HG02642 (cell line): ENCODE measurements at regions not wholly inside any gene's neighbourhood (a gene's known extent, or its start where the extent isn't known, plus 50 kb on each side); places are given as distances from the start of the nearest gene placed in this dataset.

ENCODE experiments used
- ATAC-seq: cut with Tn5 transposase; IDR thresholded peaks from one replicate; pipeline ENCODE4 v1.9.1; 2021; ENCODE audit warnings: mild to moderate bottlenecking; ENCODE audit not compliant: unreplicated experiment, poor library complexity

- no peak for ATAC-seq
Observed at GRCh38 chr7:49243521-49243920, 319.2 kb downstream of the CDC14C start.

GRCh38 chr7:49244543-49244942, 320.2 kb downstream of the CDC14C start:
- ATAC-seq: no peak

- ATAC-seq: no peak
Observed at GRCh38 chr7:49245062-49245461, 320.7 kb downstream of the CDC14C start.

GRCh38 chr7:49247759-49248158, 323.4 kb downstream of the CDC14C start:
- ATAC-seq: no peak

- ATAC-seq: no peak
Observed at GRCh38 chr7:49255054-49255453, 330.7 kb downstream of the CDC14C start.

GRCh38 chr7:49260538-49260937, 336.2 kb downstream of the CDC14C start:
- ATAC-seq: no peak

GRCh38 chr7:49261928-49262327, 337.6 kb downstream of the CDC14C start:
- ATAC-seq: no peak

GRCh38 chr7:49264530-49264929, 340.2 kb downstream of the CDC14C start:
- no peak for ATAC-seq

GRCh38 chr7:49273897-49274296, 349.6 kb downstream of the CDC14C start:
- ATAC-seq: no peak

- no peak for ATAC-seq
Observed at GRCh38 chr7:49279891-49280290, 355.5 kb downstream of the CDC14C start.

- no peak for ATAC-seq
Observed at GRCh38 chr7:49287653-49288052, 363.3 kb downstream of the CDC14C start.

- ATAC-seq: no peak
Observed at GRCh38 chr7:49294611-49295010, 370.3 kb downstream of the CDC14C start.

GRCh38 chr7:49295146-49295545, 370.8 kb downstream of the CDC14C start:
- ATAC-seq: no peak

GRCh38 chr7:49297958-49298357, 373.6 kb downstream of the CDC14C start:
- no peak for ATAC-seq

GRCh38 chr7:49308787-49309186, 384.4 kb downstream of the CDC14C start:
- no peak for ATAC-seq

- no peak for ATAC-seq
Observed at GRCh38 chr7:49320083-49320482, 395.7 kb downstream of the CDC14C start.

- no peak for ATAC-seq
Observed at GRCh38 chr7:49321843-49322242, 397.5 kb downstream of the CDC14C start.

GRCh38 chr7:49322476-49322875, 398.1 kb downstream of the CDC14C start:
- ATAC-seq: no peak

- ATAC-seq: no peak
Observed at GRCh38 chr7:49324040-49324439, 399.7 kb downstream of the CDC14C start.

- no peak for ATAC-seq
Observed at GRCh38 chr7:49324707-49325106, 400.4 kb downstream of the CDC14C start.

- no peak for ATAC-seq
Observed at GRCh38 chr7:49325571-49325970, 401.2 kb downstream of the CDC14C start.

- no peak for ATAC-seq
Observed at GRCh38 chr7:49327155-49327554, 402.8 kb downstream of the CDC14C start.

GRCh38 chr7:49333180-49333881, 409.0 kb downstream of the CDC14C start:
- peak; percentile 82 for ATAC-seq
